Activated CD4-positive, alpha-beta T cell treated with anti-CD3 and anti-CD28 coated beads, Interleukin-2, Interleukin-4, amounts not matched to agents 100 ng/mL and 50 ng/mL, durations not matched to agents 16 hours and 8 hours (primary cell): ENCODE measurements at regions not wholly inside any gene's neighbourhood (a gene's known extent, or its start where the extent isn't known, plus 50 kb on each side); places are given as distances from the start of the nearest gene placed in this dataset.

Source experiments
- DNase-seq: peaks from one replicate; pipeline ENCODE4 v3.0.0-alpha.2; 2020; ENCODE audit warnings: low spot score

DNA sequence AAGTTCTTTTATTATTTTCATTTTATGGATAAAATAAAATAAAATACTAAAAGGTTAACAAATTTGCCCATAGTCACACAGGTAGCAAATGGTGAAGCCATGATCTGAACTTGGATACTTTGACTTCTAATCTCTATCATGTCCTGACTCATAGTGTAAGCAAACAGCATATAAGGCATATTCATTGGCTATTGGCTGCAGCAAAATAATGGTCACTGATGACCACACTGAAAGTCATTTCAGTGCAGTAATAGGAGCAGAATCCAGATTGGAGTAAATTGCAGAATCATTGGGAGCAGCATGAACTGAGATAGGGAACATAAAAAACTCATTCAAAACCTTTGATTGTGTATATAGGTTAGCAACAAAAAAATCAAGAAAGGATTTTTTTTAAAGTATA lies 262.9 kb downstream of the PLA2G4A start:
- no peak for DNase-seq

DNA sequence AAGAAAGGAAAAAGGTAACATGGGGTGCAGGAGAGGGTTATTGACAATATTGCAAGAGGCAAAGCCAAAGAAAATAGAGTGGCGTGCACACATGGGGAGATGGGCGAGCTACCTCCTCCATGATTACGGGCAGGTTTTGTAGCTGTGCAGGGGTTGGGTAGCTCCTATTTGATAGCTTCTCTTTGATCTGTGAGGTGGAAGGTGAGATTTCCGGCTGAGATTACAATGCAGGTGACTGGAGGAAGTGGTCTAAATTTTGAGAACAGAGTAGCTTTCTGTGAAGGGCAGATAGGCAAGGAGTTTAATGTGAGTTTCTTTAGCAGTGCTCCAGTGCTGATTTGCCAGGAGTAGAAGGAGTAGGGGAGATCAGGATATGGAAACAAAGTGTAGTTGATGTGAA lies 263.4 kb downstream of the PLA2G4A start:
- DNase-seq: no peak

DNA sequence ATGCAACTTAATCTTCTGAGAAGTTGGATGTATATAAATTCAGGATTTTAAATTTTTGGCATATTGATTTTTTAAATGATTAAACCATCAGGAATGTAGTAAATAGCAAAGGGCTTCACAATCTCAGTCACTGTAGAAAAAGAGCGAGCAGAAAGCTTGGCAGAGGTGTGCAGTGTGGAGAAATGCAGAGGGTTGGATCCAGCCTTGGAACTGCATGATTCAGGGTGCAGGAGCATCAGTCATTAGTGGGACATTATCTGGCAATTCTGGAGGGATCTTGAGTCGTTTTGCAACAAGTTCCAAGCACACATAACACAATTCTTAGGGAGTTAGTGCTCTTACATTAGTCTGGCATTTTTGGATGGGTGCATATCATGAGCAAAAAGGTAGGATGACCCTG lies 267.9 kb downstream of the PLA2G4A start:
- DNase-seq: no peak

DNA sequence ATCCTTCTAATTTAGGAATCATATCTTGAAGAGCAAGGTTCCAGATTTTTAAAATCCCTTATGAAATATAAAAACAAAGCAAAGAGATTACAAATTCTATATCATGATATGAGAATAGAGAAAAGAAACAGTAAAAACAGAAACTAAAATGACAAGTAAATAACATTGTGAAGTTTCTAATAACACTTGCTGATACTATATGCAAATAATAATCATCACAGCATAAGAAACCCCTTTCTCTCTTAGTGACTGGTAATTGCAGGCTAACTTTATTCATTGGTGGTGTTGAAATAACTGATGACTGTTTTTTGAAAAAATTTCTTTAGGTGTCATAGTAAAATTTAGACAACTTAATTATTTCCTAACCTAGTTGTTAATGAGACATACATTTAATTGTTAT lies 281.6 kb downstream of the PLA2G4A start:
- DNase-seq: no peak

DNA sequence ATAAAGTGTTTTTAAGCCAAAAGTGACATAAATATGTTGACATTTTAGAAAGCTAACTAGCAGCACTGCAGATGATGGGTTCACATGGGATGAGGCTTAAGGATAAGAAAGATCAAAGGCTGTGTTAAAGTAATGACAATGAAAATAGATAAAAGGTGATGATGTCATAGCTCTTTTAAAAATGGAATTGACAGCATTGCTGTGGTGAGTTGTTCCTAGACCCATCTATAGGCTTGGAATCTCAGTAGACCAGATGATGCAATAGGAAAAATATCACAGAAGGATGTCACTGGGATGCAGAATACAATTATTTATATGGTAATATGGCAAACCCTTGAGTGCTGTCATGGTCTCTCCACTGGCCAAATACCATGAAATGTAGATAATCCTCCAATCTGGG lies 286.0 kb downstream of the PLA2G4A start:
- DNase-seq: no peak

DNA sequence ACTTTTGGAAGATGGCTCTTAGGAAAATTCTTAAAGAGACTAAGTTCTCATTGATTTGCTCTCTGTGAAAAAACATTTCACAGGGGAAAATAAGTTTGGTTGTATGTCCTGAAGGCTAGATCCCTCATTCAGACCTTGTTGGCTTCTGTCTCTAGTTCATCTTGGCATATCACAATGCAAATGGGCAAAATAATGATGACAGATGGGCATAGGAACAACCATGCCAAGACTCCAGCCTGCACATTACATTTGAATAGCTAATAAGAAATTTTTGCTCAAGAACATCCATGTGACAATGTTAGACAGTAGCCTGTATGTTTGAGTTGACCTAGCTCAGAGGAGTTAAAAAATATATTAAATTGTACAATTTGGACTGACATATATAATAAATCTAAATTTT lies 292.9 kb downstream of the PLA2G4A start:
- no peak for DNase-seq

DNA sequence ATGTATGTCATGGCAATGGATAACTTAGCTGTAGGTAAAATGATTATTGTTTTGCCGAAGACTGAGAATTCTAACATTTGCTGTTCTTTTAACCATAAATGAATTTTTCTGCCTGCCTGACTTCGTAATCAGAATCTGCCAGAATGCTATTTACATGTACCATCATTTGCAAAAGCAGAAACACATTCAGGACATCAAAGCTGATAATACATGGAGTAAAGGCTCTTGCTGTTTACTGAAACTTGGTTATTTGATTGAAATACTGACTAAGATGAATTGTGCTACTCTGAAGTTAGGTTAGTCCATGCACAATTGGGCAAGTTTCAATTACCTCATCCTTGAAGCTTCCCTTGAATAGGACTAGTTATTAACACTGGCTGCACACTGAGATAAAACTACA lies 293.8 kb downstream of the PLA2G4A start:
- no peak for DNase-seq

DNA sequence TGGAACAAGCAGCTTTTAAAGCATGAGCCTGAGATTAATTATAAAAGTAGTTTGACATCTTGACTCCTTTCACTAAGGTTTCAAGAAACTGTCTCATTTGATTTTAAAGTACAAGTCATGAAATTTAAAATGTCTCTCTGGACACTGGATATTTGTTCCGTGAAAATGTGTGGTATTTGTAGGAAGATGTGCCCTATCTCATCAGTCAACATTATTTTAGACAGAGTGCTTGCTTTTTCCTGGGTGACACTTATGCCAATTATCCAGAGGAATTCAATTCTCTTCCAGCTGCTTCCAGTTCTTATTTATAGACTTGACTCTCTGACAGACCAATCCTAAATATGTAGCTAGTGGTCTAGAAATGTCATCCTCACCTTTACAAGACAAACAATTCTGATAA lies 300.4 kb downstream of the PLA2G4A start:
- DNase-seq: no peak

DNA sequence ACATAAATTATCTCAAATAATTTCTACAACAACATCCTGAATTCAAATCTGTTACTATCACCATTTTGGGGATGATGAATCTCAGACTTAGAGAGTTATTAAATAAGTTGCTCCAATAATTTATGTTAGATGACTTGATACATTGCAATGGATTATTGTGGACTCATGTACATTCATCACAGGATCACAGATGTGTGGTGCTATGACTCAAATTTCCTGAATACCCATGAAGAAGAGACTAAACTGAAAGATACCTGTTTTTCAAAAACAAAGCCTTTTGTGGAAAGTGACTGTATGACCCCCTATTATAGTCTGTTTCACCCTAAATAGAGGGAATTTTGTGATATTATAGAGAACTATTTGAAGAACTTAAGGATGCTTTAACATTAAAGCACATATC lies 315.0 kb downstream of the PLA2G4A start:
- peak; percentile 6 for DNase-seq

DNA sequence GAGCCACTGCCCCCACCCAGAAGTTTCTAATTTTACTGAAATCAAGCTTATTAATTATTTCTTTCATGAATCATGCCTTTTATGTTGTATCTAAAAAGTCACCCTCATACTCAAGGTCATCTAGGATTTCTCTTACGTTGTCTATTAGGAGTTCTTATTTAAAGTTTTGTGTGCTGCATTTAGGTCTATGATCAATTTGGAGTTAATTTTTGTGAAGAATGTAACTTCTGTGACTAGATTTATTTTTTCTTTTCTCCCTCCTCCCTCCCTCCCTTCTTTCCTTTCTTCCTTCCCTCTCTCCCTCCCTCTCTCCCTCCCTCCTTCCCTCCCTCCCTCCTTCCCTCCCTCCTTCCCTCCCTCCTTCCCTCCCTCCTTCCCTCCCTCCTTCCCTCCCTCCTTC lies 317.6 kb downstream of the PLA2G4A start:
- DNase-seq: no peak

DNA sequence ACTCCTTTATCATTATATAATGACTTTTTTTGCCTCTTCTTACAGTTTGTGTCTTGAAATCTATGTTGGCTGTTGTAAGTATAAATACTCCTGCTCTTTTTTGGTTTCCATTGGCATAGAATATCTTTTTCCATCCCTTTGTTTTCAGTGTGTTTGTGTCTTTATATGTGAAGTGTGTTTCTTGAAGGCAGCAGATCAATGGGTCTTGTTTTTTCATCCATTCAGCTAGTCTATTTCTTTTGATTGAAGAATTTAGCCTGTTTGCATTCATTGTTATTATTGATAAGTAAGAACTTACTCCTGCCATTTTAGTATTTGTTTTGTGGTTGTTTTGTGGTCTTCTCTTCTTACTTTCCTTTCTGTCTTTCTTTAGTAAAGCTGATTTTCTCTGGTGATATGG lies 322.8 kb downstream of the PLA2G4A start:
- no peak for DNase-seq

DNA sequence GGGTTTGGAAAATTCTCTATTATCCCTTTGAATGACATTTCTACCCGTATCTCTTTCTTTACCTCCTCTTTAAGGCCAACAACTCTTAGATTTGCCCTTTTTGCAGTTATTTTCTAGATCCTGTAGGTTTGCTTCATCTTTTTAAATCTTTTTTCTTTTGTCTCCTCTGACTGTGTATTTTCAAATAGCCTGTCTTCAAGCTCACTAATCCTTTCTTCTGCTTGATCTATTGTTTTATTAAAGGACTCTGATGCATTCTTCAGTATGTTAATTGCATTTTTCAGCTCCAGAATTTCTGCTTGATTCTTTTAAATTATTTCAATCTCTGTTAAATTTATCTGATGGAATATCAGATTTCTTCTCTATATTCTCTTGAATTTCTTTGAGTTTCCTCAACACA lies 324.3 kb downstream of the PLA2G4A start:
- no peak for DNase-seq

DNA sequence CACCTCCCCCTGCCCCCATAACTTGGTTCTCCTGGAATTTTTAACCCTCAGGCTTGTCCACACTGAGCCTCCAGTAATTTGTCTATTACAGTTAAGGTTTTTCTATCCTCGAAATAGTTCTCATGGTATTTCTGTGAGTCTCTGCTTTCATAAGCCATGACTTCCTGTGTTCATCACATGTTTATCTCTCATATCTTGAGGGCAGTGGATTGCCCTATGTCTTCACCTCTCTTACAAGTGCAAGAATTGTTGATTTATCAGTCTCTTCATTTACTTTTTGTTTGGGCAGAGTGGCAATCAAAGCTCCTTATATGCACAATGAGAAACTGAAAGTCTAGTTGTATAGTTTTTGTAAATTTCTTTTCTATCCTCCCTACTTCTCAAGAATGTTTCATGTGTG lies 328.4 kb downstream of the PLA2G4A start:
- DNase-seq: no peak

DNA sequence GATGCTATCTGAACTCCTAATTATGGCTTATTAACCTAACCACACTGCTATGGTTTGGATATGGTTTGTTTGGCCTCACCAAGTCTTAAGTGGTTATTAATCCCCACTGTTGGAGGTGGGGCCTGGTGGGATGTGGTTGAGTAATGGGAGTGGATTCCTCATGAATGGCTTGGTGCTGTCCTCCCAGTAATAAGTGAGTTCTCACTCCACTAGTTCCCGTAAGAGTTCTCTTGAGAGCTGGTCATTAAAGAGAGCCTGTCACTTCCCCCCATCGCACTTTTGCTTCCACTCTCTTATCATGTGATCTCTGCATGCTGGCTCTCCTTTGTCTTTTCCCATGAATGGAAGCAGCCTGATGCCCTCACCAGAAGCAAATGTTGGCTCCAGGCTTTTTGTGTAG lies 328.8 kb downstream of the PLA2G4A start:
- no peak for DNase-seq

DNA sequence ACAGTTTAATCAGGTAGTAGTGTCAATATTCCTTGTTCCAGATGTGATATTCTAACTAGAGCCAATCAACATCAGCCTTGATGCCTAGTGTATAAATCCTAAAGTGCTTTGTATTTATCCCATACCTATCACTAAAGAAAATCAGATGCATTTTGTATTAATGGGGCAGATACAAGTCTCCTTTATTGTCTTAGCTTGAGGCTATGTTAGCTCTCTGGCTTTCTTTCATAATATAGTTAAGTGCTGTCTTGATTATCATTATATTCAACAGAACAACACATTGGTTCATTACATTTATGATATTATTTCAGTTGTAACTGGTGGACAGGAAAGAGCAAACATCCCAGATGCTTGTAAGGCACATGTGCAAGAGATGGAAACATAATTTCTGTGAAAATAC lies 338.8 kb downstream of the PLA2G4A start:
- DNase-seq: no peak

DNA sequence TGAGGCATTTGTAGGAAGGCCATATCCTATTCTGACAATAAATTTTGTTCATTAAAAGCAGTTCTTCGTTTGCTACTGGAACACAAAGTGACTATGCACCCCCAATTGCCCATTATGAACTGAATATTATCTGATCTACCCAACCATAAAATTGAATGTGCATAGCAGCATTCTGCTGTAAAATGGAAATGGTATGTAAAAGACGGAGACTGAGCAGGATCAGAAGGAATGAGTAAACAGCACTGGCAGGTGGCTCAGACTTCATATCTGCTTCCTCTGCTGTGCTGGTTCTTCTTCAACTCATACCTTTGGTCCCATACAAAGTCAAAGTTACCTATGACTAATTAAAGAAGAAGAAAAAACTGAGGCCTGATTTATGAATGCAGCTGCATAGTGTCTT lies 339.5 kb downstream of the PLA2G4A start:
- DNase-seq: no peak

DNA sequence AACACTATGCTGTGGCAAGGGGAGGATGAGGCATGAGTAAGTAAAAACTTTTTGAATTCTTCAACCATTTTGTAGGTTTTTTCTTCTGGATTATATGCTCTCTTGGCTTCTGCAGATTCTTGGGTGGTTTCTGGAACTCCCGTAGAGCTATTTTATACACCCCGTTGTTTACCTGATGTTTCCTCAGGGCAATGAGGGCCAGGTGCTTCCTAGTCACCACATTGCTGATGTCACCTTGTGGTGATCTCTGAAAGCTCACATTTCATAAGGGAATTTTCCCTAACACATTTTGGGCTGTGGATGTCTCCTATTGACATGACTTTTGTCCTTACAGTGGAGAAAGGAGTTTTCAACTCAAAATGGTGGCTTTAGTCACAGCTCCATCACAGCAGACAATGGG lies 356.6 kb downstream of the PLA2G4A start:
- no peak for DNase-seq

DNA sequence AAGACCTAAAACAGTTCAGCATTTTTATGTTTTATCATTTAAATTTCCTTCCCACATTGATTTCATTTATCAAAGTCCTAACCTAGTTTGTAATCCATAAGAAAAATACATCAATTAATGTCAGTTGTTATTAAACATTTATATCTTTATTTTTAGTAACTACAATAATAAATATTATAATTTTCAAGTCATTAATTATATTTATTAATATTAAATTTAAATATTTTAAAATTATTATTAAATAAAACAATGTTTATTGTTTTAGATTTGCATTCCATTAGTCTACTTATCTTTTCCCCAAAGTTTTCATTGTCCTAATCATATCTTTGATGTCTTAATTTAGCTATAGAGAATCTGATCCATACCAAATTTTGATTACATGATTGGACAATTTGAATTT lies 368.9 kb downstream of the PLA2G4A start:
- DNase-seq: no peak

DNA sequence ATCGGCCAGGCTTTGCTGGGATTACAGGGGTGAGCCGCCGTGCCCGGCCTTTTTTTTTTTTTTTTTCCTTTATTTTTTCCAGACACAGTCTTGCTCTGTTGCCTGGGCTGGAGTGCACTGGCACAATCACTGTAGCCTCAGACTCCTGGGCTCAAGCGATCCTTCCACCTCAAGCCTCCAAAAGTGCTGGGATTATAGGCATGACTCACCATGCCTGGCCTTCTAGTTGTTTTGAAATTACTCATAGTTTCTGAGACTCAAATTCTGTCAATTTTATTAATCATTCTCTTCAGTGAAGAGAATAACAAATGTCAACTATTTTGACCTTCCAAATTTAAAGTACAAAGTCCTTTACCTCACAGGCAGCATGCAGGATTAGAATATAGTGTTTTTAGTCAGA lies 374.5 kb downstream of the PLA2G4A start:
- no peak for DNase-seq

DNA sequence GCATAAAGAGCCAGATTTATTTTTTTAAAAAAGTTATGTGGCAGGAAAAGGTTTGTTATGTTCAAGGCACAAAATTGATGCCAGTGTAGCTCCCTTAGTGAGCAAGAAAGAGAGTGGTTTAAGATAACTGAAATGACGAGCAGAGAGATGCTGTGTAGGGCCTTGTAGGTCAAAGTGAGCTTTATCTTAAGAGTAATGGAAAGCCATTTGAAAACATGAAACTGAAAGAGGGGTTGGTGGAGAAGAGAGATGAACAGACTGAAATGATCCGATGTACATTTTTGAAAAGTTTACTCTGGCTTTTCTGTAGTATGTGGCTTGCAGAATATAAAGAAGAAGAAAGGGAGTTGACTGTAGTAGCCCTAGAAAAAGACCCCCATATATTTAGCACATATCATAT lies 383.6 kb downstream of the PLA2G4A start:
- DNase-seq: no peak

DNA sequence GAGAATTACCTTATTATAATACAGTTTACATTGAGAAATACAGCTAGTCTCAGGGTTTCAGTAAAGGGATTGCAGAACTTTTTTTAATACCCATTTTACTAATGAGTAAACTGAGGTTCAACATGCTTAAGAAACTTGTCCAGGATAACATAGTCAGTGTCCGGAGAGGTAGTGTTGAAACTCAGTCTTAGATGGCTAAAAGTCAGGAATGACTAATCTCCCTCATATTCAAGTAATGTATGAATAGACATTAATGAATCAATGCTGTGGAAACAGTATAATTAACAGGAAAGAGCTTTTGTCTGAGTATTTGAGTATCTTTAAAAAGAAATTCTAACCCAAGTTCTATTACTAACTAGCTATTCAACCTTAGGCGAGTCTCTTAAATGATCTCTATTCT lies 397.6 kb downstream of the PLA2G4A start:
- DNase-seq: no peak

DNA sequence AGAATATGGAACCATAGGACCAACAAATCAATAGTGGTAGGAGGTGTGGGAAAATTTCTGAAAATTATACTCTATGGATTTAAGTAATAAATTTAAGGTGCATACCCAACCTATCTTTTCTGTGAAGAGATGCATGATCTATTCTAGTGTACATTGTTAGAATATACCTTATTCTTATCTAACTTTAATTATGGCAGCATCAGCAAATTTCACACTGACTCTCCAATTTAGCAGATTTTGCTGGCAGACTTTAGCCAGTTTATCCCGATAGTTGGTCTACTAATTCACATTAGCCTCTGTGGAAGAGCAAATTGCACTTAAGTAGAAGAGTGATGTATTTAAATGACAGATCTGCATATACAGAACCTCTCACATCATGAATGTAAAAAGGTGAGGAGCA lies 400.0 kb downstream of the PLA2G4A start:
- no peak for DNase-seq

DNA sequence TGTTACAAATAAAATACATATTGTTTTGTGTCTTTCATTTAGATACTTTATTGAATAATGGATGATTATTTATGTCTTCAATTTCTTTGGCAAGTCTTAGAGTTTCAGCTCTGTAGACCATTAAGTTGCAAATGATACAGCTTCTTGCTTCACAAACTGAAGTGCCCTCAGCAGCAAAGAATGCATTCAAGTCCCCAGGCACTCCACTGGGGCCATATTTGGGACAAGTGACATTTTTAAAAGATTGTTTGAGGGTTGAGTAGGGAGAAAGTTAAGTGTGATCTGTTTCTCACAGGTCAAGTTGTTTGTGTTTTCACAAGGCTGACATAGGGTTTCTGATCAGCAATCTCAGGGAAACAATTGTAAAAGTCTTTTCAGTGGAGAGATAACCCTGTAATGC lies 400.7 kb downstream of the PLA2G4A start:
- DNase-seq: no peak

DNA sequence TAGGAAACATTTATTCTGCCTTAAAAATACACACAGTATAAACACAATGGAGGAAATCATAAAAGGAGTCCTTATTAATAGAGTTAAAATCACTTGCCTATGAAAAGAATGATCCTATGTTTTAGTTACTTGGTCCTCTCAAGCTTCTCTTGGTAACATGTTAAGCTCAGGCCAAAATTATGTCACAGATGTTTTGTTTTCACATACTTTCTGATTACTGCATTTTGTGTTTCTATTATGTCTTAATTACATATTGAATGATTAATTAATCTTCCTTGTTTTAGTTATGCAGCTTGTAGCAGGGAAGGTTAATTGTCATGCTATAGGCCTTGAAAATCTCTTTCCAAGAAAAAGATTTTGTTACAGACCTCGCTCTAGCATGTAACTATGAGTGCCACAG lies 406.0 kb downstream of the PLA2G4A start:
- no peak for DNase-seq

DNA sequence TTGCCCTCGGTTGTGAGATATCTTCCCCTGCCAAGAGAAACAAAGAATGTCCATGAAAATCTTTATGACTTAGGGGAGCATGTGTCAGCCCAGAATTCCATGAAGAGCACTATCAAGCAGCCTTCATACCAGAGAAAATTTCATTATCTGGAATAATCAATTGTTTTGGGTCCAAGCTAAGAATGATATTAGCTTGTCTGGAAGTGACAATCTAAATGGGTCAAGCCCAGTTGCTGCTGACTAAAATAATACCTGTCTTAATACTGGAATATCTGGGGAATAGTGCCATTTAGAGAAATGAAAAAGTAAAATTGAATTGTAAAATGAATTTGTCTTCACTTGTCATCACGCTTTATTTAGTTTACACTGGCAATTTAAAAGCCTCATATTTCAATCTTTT lies 407.4 kb downstream of the PLA2G4A start:
- no peak for DNase-seq

DNA sequence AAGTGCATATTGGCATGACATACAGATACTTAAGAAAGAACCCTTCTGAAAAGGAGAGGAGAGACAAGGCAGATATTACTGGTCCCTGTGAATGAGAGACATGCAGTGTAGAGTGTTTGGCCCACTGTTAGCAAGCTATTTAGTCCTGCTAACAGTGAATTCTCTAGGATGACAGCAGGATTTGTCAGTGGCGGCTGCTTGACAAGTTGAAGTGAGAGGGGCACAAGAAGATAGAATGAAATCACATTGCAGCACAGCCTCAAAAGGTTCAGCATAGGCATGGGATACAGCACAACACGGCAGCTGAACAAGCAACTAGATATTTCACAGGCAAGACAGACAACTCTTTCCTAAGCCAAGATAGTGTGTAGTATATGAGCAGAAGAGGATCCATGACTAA lies 407.9 kb downstream of the PLA2G4A start:
- no peak for DNase-seq
